Urinary bladder (tissue), 3 donors: ENCODE measurements at regions not wholly inside any gene's neighbourhood (a gene's known extent, or its start where the extent isn't known, plus 50 kb on each side); places are given as distances from the start of the nearest gene placed in this dataset.
"Not testable (repeated sequence)": the region's sequence is repeated elsewhere in the genome, so short reads cannot be mapped to it uniquely, and the experiment has no call there.

Source experiments
- DNase-seq: peaks from one replicate; pipeline ENCODE4 v3.0.0-alpha.2; 2015; ENCODE audit errors: extremely low spot score
- H3K27ac ChIP-seq: one replicate; pipeline ENCODE4 v1.5.1; 2013; ENCODE audit warnings: low read depth, mild to moderate bottlenecking, moderate library complexity
- H3K36me3 ChIP-seq: one replicate; pipeline ENCODE4 v1.6.1; 2013; ENCODE audit warnings: mild to moderate bottlenecking, moderate library complexity; ENCODE audit not compliant: insufficient read depth
- H3K4me1 ChIP-seq: one replicate; pipeline ENCODE4 v1.6.1; 2013; ENCODE audit warnings: mild to moderate bottlenecking, moderate library complexity; ENCODE audit not compliant: insufficient read depth
- H3K4me3 ChIP-seq: one replicate; pipeline ENCODE4 v1.5.1; 2013; ENCODE audit warnings: low read depth, low read length
- WGBS: extraction: QIAGEN DNeasy Blood & Tissue Kit; methylation state at CpG from one replicate; pipeline ENCODE4 v1.1.7; 2013; 5-methylcytosine and 5-hydroxymethylcytosine counted together
- donor health status: healthy with polysubstance abuse.
- donor health status: healthy.

DNA sequence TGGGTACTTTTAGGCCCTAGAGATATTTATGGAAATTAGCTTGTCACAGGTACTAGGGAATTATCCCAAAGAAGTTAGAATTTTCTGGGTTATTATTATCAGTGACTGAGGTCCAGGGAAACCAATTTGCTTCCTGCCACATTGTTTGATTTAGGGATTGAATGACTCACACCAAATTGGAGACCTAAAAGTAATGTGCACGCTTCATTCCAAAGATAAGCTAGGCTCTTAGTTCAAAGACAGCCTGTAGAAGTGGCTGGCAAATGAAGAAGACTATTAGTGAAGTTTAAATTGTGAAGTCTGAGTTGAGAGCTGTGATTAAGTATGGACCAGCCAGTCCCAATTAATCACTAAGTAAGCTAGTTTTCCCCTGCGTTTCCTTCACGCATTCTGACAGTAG lies 188.1 kb upstream of the MYO3A start:
- no peaks in the 10 kb centered on the region for H3K36me3 ChIP-seq
- no peak for DNase-seq
- H3K27ac ChIP-seq: no peak overlapping the region
- WGBS: 37% methylated on average over 3 of the region's 3 CpGs
- H3K4me1 ChIP-seq: no peaks in the 10 kb centered on the region
- H3K4me3 ChIP-seq: no peak overlapping the region

DNA sequence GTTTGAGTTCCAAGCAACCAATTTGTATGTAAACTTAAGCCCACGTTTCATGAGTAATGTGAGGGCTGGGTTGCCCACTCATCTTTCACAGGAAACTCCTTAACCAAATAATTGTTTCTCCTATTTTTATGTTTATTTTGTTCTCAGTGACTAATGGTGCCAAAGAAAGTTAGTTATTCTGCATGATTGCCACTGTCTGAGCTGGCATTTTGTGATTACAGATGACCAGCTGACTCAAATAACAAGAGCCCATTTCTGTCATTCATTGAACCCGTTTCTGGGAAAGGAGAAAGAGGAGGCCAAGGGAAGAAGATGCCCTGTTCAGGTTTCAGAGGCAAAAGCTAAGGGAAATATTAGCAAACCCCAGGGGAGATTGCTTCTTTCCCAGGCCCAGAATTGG lies 186.9 kb upstream of the MYO3A start:
- no peaks in the 10 kb centered on the region for H3K4me1 ChIP-seq
- no peak overlapping the region for H3K4me3 ChIP-seq
- no peak overlapping the region for H3K27ac ChIP-seq
- 49% methylated on average over 2 of the region's 2 CpGs for WGBS
- DNase-seq: no peak
- H3K36me3 ChIP-seq: no peaks in the 10 kb centered on the region

DNA sequence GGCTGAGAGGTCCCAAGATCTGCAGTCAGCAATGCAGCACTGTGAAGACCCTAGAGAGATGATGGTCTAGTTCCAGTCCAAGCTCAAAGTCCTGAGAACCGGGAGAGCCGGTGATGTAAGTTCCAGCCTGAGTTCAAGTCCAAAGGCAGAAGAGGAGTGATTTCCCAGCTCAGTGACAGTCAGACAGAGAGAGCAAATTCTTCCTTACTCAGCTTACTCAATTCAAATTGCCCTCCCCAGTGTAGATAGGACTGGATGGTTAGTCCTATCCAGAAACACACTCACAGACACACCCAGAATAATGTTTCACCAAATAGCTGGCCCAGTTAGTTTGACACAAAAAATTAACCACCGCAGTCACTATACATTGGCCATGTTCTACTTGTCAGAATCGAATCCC lies 185.5 kb upstream of the MYO3A start:
- 88% methylated on average over 4 of the region's 4 CpGs for WGBS
- Histone ChIP-seq H3K4me1 (no peaks in the 10 kb centered on the region), H3K4me3 (no peak overlapping the region), H3K27ac (no peak overlapping the region), H3K36me3 (no peaks in the 10 kb centered on the region)
- DNase-seq: no peak

DNA sequence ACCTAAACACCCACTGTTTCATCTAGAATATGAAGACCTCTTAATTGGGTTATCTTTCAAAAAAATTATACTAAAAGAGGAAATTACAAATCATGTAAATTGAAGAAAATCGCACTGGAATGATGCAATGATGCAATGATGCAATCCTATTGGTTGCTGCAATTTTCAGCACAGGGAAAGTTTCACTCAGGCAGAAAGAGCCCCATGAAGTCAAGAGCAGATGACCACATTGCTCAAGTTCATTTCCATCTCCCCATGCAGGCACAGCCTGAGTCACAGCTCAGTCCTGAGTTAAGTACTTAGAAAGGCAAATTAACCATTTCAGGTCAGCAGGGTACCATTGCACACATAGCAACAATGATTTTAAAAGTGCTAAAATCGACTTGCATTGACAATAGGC lies 180.3 kb upstream of the MYO3A start:
- H3K27ac ChIP-seq: no peak overlapping the region
- H3K36me3 ChIP-seq: no peaks in the 10 kb centered on the region
- no peak for DNase-seq
- WGBS: 62% methylated on average over 2 of the region's 2 CpGs
- no peaks in the 10 kb centered on the region for H3K4me1 ChIP-seq
- no peak overlapping the region for H3K4me3 ChIP-seq

DNA sequence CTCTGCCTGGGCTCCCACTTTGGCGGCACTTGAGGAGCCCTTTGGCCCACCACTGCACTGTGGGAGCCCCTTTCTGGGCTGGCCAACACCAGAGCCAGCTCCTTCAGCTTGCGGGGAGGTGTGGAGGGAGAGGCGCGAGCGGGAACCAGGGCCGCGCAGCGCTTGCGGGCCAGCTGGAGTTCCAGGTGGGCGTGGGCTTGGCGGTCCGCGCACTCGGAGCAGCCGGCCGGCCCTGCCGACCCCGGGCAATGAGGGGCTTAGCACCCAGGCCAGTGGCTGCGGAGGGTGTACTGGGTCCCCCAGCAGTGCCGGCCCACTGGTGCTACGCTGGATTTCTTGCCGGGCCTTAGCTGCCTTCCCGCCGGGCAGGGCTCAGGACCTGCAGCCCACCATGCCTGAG lies 178.2 kb upstream of the MYO3A start:
- WGBS: 95% methylated on average over 24 of the region's 24 CpGs
- H3K36me3 ChIP-seq, DNase-seq, H3K4me1 ChIP-seq, H3K4me3 ChIP-seq, H3K27ac ChIP-seq: not testable (repeated sequence)

DNA sequence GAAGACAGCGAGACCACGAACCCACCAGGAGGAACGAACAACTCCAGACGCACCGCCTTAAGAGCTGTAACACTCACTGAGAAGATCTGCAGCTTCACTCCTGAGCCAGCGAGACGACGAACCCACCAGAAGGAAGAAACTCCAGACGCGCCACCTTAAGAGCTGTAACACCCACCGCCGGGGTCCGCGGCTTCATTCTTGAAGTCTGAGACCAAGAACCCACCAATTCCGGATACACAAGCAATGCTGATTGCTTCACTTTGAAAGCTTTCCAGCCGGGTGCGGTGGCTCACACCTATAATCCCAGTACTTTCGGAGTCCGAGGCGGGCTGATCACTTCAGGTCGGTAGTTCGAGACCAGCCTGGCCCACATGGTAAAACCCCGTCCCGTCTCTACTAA lies 177.2 kb upstream of the MYO3A start:
- no peak overlapping the region for H3K27ac ChIP-seq
- no peak overlapping the region for H3K4me3 ChIP-seq
- no peak for DNase-seq
- no peaks in the 10 kb centered on the region for H3K36me3 ChIP-seq
- 92% methylated on average over 24 of the region's 24 CpGs for WGBS
- no peaks in the 10 kb centered on the region for H3K4me1 ChIP-seq

DNA sequence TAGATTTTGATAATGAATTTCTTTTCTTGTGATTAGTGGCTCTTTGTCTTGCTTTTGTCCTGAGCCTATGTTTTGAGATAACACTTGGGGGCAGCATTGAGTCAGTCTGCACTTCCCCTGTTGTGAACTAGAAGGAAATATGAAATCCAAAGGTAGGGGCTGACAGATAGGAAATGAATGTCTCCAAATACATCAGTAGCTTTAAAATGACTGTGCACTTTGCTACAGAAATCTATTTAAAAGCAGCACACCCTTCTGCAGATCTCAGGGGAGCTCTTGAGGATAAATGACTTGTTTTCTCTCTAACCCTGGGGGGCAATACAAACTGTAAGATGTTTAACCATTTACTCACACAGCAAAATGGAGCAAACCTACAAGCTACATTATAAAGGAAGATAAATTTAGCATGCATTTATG lies 176.0 kb upstream of the MYO3A start:
- no peak for DNase-seq
- Histone ChIP-seq H3K4me3 (no peak overlapping the region), H3K27ac (no peak overlapping the region), H3K4me1 (no peaks in the 10 kb centered on the region), H3K36me3 (no peaks in the 10 kb centered on the region)

DNA sequence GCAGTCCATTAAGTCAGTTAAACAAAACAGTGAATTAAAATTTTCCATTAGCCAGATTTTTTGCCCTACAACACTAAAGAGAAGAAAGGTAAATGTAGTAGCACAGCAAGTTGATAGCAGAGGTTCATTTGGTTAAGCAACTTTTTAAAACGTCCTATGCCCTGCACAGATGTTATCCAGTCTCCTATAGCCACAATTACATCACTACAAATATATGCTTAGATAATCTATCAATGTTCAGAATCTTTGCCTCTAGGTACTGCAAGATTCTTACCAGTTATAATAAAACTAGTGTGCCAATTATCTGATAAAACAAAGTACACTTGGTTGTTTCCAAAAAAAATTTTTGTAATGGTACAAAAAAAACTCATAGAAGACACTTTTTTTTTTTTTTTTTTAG lies 175.5 kb upstream of the MYO3A start:
- Histone ChIP-seq H3K36me3 (no peaks in the 10 kb centered on the region), H3K27ac (no peak overlapping the region), H3K4me1 (no peaks in the 10 kb centered on the region), H3K4me3 (no peak overlapping the region)
- WGBS: 11% methylated on average over 1 of the region's 1 CpG
- DNase-seq: no peak

DNA sequence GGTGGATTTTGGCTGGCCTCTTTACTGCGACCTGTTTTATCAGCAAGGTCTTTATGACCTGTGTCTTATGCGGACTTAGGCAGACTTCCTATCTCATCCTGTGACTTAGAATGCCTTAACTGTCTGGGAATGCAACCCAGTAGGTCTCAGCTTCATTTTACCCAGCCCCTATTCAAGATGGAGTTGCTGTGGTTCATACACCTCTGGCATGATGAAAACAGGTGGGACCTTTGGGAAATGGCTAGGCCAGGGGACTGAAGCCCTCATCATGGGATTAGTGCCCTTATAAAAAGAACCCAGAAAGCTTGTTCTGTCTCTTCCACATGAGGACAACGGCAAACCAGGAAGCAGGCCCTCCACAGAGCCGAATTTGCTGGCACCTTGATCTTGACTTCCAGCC lies 172.1 kb upstream of the MYO3A start:
- no peak for DNase-seq
- Histone ChIP-seq H3K27ac (no peak overlapping the region), H3K36me3 (no peaks in the 10 kb centered on the region), H3K4me3 (no peak overlapping the region), H3K4me1 (no peaks in the 10 kb centered on the region)
- 60% methylated on average over 4 of the region's 4 CpGs for WGBS

DNA sequence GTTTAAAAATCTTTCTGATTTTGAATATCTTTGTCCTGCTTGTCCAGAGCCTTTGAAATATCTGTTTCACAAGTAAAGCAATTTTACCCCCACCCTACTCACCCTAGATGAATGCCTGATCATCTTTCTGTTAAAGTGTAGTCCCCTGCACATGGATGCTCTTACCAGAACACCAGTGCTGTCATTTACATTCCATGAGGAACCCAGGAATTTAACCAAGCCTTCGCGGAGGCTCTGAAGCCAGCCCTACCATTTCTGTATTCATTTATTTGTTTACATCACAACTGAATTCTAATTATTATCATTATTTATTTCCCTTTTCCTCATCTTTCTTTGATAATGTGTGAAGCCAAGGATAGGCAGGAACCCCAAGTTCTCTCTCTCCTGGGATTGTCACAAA lies 167.8 kb upstream of the MYO3A start:
- no peak overlapping the region for H3K27ac ChIP-seq
- 22% methylated on average over 2 of the region's 2 CpGs for WGBS
- no peak for DNase-seq
- no peaks in the 10 kb centered on the region for H3K36me3 ChIP-seq
- no peak overlapping the region for H3K4me3 ChIP-seq
- H3K4me1 ChIP-seq: no peaks in the 10 kb centered on the region

DNA sequence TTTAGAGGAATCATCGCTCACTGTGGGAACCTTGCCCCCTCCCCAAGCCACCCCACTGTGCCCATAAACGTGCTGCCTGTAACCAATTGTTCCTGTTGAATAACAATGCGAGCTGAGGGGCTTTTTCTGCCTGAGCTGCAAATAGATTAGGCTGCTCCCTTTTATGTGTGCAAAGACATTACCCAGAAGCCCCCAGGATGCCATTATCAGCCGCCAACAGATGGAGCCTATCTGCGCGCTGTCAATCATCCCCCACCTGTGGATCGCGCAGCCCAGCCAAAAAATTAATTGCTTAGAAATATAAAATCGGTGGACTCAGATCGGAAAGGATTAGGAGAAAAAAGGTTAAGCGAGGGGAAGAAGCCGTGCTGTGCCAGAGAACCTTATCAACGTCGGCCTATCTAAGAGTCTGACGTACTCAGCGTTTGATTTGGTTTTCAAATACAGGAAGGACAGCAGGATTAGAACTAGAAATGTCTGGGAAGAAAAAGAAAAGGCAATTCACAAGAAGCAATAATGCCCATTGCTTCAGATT lies 167.3 kb upstream of the MYO3A start:
- H3K36me3 ChIP-seq: no peaks in the 10 kb centered on the region
- WGBS: 5% methylated on average over 16 of the region's 16 CpGs
- H3K27ac ChIP-seq: no peak overlapping the region
- H3K4me1 ChIP-seq: no peaks in the 10 kb centered on the region
- DNase-seq: no peak
- no peak overlapping the region for H3K4me3 ChIP-seq

DNA sequence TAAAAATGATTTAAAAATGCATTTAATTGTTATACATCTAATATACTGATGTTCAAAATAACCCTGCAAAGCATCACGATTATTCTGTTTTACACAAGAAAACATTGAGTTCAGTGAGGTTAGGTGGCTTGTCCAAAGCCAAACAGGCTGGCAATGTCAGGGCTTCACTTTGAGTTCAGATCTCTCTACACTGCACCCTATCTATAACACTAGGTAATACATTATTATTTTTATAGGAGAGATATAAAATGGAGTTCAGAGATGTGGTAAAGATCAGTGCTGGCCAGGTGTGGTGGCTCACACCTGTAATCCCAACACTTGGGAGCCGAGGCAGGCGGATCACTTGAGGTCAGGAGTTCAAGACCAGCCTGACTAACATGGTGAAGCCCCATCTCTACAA lies 165.9 kb upstream of the MYO3A start:
- no peak overlapping the region for H3K4me3 ChIP-seq
- WGBS: 73% methylated on average over 3 of the region's 3 CpGs

DNA sequence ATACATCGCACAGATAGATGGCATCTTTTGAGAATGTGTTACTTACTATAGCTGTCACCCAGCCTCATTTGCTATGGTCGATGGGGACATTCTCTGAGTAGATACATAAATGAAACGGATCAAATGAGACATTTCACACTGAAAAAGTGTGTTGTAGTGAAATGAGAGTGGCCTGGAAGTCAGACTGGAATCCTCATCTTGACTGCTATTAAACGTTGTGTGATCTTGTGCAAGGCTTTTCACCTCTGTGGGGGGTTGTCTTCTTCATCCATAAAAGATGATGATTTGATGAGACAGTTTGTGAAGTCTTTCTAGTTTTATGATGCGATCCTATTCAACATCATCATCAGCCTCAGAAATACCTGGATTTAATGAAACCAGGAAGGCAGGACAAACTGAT lies 155.4 kb upstream of the MYO3A start:
- 72% methylated on average over 5 of the region's 5 CpGs for WGBS
- Histone ChIP-seq H3K4me1 (no peaks in the 10 kb centered on the region), H3K4me3 (no peak overlapping the region), H3K27ac (no peak overlapping the region), H3K36me3 (no peaks in the 10 kb centered on the region)
- DNase-seq: no peak

More for the DNA sequence above, 165.9 kb upstream of the MYO3A start:
- H3K4me1 ChIP-seq: no peaks in the 10 kb centered on the region
- H3K36me3 ChIP-seq: no peaks in the 10 kb centered on the region
- no peak for DNase-seq
- no peak overlapping the region for H3K27ac ChIP-seq

DNA sequence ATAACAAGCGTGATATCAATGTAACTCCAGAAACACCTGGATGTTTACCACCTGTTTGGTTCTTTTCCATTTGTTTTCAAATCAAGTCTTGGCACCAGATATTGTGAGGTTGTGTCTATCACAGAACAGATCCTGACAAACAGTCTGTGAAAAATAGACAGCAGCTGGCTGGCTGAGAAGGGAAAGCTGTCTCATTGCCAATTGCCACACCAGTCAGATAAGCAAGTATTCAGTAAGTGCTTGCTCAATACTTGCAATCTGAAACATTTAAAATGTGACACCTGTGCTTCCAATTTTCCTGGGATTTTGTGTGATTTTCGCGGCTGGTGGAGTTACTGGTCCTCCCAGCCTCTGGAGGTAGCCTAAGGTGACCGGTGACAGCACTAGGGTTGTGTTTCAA lies 147.9 kb upstream of the MYO3A start:
- H3K4me3 ChIP-seq: no peak overlapping the region
- no peaks in the 10 kb centered on the region for H3K36me3 ChIP-seq
- no peak for DNase-seq
- 77% methylated on average over 4 of the region's 4 CpGs for WGBS
- H3K4me1 ChIP-seq: no peaks in the 10 kb centered on the region
- no peak overlapping the region for H3K27ac ChIP-seq

DNA sequence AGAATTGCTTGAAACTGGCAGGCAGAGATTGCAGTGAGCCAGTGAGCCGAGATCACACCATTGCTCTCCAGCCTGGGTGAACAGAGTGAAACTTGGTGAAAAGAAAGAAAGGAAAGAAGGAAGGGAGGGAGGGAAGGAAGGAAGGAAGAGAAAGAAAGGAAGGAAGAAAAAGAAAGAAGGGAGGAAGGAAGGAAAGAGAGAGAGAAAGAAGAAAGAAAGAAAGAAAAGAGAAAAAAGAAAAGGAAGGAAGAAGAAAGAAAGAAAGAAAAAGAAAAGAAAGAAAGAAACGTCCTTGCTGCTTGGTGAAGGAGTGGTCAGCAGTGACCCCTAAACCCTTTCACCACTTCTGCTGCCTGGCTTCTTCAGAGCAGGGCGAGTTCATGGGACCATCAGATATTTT lies 147.1 kb upstream of the MYO3A start:
- H3K27ac ChIP-seq: no peak overlapping the region
- no peak for DNase-seq
- 67% methylated on average over 3 of the region's 3 CpGs for WGBS
- H3K36me3 ChIP-seq: no peaks in the 10 kb centered on the region
- no peak overlapping the region for H3K4me3 ChIP-seq
- no peaks in the 10 kb centered on the region for H3K4me1 ChIP-seq
